NB4 (cell line): ENCODE measurements at regions not wholly inside any gene's neighbourhood (a gene's known extent, or its start where the extent isn't known, plus 50 kb on each side); places are given as distances from the start of the nearest gene placed in this dataset.

Experiments
- DNase-seq: peaks from one replicate; pipeline ENCODE4 v3.0.0; 2010; ENCODE audit warnings: low read depth
- H3K4me3 ChIP-seq: one replicate; pipeline ENCODE4 v1.5.1; 2011; ENCODE audit warnings: mild to moderate bottlenecking, low read depth, low read length, moderate library complexity
- MYC ChIP-seq: IDR thresholded peaks from 2 replicates; pipeline ENCODE4 v1.6.1; 2011; ENCODE audit warnings: low read depth, low read length
- POLR2A ChIP-seq: IDR thresholded peaks from 2 replicates; pipeline ENCODE4 v1.6.1; 2011; ENCODE audit warnings: mild to moderate bottlenecking; ENCODE audit not compliant: insufficient read length; ENCODE audit errors: extremely low read depth
- TF ChIP-seq, protein P1 (sequence below): IDR thresholded peaks from 2 replicates; pipeline ENCODE4 v1.6.1; 2011; ENCODE audit warnings: low read depth, low read length
- TF ChIP-seq, protein P2 (sequence below): IDR thresholded peaks from one replicate; pipeline ENCODE4 v1.5.1; 2012; ENCODE audit warnings: low read depth, low read length

DNA sequence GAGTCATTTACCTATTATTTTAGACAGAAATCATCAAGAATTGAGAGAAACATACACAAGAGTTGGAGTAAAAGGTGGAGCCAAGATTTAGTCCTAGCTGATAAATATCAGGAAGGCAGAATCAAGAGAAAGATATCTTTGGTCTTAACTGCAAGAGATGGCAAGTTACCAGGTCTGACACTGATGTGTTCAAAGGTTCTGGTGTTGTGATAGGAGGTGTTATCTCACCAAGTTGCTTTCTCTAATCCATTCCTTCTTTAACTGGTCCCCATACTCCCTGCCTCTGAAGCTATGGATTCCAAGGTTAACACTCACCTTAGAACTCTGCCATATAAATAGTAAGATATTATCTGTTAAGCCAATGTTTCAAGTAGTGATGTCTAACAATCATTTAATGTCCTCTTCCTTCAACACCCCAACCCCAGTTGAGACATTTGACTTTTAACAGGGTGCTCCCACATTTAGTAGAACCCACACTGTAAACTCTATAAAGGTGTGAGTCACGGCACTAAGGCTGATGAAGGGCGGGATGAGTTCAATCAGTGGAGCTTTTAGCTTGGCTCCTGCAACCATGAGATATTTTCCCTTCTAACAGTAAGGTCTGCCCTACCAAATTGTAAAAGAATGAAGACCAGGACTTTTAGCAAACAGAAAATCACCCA, 333.7 kb downstream of the RND3 start:
- no peak for DNase-seq
- TF ChIP-seq POLR2A (no peak), MYC (no peak)
- TF ChIP-seq, protein P1, sequence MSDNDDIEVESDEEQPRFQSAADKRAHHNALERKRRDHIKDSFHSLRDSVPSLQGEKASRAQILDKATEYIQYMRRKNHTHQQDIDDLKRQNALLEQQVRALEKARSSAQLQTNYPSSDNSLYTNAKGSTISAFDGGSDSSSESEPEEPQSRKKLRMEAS = no peak
- TF ChIP-seq, protein P2, sequence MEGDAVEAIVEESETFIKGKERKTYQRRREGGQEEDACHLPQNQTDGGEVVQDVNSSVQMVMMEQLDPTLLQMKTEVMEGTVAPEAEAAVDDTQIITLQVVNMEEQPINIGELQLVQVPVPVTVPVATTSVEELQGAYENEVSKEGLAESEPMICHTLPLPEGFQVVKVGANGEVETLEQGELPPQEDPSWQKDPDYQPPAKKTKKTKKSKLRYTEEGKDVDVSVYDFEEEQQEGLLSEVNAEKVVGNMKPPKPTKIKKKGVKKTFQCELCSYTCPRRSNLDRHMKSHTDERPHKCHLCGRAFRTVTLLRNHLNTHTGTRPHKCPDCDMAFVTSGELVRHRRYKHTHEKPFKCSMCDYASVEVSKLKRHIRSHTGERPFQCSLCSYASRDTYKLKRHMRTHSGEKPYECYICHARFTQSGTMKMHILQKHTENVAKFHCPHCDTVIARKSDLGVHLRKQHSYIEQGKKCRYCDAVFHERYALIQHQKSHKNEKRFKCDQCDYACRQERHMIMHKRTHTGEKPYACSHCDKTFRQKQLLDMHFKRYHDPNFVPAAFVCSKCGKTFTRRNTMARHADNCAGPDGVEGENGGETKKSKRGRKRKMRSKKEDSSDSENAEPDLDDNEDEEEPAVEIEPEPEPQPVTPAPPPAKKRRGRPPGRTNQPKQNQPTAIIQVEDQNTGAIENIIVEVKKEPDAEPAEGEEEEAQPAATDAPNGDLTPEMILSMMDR = no peak
- no peak overlapping the region for H3K4me3 ChIP-seq

DNA sequence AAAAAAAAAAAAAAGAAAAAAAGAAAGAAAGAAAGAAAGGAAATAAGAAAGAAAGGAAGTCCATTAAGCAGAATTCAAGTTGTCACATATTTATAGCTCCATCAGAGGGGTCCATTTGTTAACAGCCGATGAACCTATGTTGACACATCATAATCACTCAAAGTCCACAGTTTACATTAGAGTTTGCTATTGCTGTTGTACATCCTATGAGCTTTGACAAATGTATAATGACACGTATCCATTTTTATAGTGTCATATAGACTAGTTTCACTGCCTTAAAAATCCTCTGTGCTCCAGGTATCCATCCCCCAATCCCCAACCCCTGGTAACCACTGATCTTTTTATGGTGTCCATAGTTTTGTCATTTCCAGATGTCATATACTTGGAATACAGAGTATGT, 335.2 kb downstream of the RND3 start:
- TF ChIP-seq, protein P2 = no peak
- TF ChIP-seq MYC = no peak
- no peak for DNase-seq
- no peak overlapping the region for H3K4me3 ChIP-seq

DNA sequence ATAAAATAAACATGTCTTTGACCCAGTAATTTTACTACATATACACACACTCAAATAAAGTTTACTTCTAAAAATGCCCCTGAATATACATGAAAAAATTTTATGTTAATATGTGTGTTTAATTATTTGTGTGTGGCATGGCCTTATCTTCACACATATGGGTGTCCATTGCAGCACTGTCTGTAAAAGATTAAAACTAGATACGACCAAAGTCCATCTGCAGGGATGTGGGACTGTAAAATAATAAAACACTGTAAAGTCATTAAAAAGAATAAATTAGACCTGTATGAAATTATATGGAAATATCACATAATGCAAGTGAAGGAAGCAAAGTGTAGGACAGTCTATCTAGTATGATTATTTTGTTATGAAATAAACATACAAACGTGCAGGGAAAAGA, 337.3 kb downstream of the RND3 start:
- no peak overlapping the region for H3K4me3 ChIP-seq
- TF ChIP-seq, protein P2 = no peak
- TF ChIP-seq, protein P1 = no peak
- TF ChIP-seq POLR2A (no peak), MYC (no peak)
- DNase-seq = no peak

DNA sequence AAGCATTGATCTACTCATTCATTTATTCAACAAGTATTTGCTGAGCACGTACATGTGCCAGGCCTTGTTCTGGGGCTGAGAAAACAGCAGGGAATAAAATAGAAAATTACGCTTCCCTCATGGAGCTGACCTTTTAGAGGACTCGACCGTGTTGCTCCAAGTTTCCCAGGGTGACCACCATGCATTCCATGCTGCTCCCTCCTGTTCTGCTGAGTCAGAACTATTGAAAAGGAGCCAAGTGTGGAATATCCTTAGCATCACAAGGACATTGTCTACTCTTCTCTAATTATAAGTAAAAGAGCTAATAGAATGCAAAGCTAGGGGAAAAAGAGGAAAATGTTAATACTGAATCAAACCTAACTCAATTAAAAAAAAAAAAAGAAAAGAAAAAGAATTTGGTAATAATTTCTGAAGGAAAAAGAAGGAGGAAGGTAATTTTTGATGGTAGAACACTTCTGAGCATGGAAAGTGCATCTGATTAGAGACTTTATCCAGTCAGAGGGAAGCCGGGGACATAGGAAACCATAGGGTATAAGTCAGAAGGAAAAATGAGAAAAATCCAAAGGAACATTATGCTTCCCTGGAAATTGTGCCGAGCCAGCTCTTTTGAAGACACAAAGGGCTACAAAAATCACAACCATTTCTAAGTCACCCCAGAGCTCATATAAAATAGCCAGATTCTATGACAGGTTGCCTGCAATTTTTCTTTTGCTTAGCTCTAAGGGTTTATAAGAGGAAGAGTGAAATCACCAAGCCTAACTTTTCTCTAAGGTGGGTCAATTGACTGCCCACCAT, 339.4 kb downstream of the RND3 start:
- no peak for TF ChIP-seq MYC
- TF ChIP-seq POLR2A = no peak
- TF ChIP-seq, protein P1 = no peak
- TF ChIP-seq, protein P2 = no peak
- H3K4me3 ChIP-seq = no peak overlapping the region
- DNase-seq = no peak

DNA sequence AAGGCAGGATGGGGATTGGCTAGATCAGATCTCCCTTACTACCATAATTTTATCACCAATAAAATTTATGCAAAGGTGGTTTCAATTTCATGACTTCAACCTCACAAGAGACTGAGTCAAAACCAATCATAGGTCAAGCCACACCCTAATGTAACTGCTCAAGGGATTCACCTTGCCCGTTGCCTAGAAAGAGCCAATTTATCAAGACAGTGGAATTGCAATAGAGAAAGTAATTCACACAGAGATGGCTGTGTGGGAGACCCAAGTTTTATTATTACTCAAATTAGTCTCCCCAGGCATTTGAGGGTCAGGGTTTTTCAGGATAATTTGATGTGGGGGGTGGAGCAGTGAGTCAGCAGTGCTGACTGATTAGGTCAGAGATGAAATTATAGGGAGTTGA, 340.6 kb downstream of the RND3 start:
- DNase-seq = no peak
- TF ChIP-seq POLR2A = no peak
- TF ChIP-seq, protein P2 = no peak
- H3K4me3 ChIP-seq = no peak overlapping the region

DNA sequence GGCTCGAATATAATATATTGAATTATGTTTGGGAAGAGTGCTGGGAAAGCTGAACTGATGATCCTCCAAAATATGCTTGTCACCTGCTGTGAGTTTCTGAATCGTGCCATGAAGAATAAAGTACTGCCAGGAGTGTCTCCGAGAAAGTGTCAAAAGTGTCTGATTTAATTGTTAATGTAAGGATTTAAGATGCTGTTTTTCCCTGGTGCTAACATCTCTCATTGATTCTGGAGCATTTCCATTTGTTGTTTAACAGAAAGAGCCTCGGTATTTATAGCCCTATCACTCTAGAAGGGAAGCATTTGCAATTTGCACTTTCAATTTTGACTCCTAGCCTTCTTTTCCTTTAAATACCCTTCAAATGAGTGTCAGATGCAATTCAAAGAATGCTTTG, 342.2 kb downstream of the RND3 start:
- no peak for DNase-seq
- no peak overlapping the region for H3K4me3 ChIP-seq
- TF ChIP-seq, protein P1 = no peak
- TF ChIP-seq, protein P2 = no peak
- TF ChIP-seq POLR2A (no peak), MYC (no peak)
